NCI-H1436 (cell line): ENCODE measurements at regions not wholly inside any gene's neighbourhood (a gene's known extent, or its start where the extent isn't known, plus 50 kb on each side); places are given as distances from the start of the nearest gene placed in this dataset.
"Not testable (repeated sequence)": the region's sequence is repeated elsewhere in the genome, so short reads cannot be mapped to it uniquely, and the experiment has no call there.

Source experiments
- DNase-seq: peaks from one replicate; lab custom pipeline; 2025; lab: John Stamatoyannopoulos, UW

- no peak for DNase-seq
Measured at GRCh38 chr17:14427900-14428647, 127.2 kb downstream of the HS3ST3B1 start.

- not testable (repeated sequence) for DNase-seq
Measured at GRCh38 chr17:14423156-14423555, 122.3 kb downstream of the HS3ST3B1 start.

- no peak for DNase-seq
Measured at GRCh38 chr17:14417336-14417735, 116.5 kb downstream of the HS3ST3B1 start.

GRCh38 chr17:14409292-14409691, 108.4 kb downstream of the HS3ST3B1 start:
- DNase-seq, result no peak

- DNase-seq, result no peak
Measured at GRCh38 chr17:14407541-14407940, 106.7 kb downstream of the HS3ST3B1 start.

- DNase-seq, result no peak
Measured at GRCh38 chr17:14405189-14405588, 104.3 kb downstream of the HS3ST3B1 start.
